HEK293T (cell line): ENCODE measurements at regions not wholly inside any gene's neighbourhood (a gene's known extent, or its start where the extent isn't known, plus 50 kb on each side); places are given as distances from the start of the nearest gene placed in this dataset.

Experiments
- CTCF ChIA-PET: fragments of 350-600 bp; formaldehyde crosslinking; extraction: SDS; loops from one replicate; lab custom pipeline; 2021; ENCODE audit warnings: antibody characterized with exemption, inconsistent platforms; lab: Yijun Ruan, JAX
- POLR2A ChIA-PET: fragments of 350-600 bp; formaldehyde crosslinking; extraction: SDS; loops from one replicate; lab custom pipeline; 2020; ENCODE audit warnings: antibody characterized with exemption, inconsistent platforms; lab: Yijun Ruan, JAX
- DNase-seq: peaks from one replicate; pipeline ENCODE4 v3.0.0; 2012; ENCODE audit warnings: mixed read lengths; ENCODE audit errors: extremely low spot score
- ARNT ChIP-seq: fragments of 450-650 bp; IDR thresholded peaks from 2 replicates; pipeline ENCODE4 v1.6.1; 2017; ENCODE audit warnings: mild to moderate bottlenecking
- BHLHE40 ChIP-seq: fragments of 450-650 bp; IDR thresholded peaks from 2 replicates; pipeline ENCODE4 v1.6.1; 2016; ENCODE audit warnings: mild to moderate bottlenecking, moderate library complexity, borderline replicate concordance
- CTBP1 ChIP-seq: fragments of 450-650 bp; IDR thresholded peaks from 2 replicates; pipeline ENCODE4 v1.6.1; 2016; ENCODE audit warnings: borderline replicate concordance
- ELF4 ChIP-seq: fragments of 450-650 bp; IDR thresholded peaks from 2 replicates; pipeline ENCODE4 v1.6.1; 2017; ENCODE audit warnings: antibody characterized with exemption
- FOXA1 ChIP-seq: fragments of 450-650 bp; IDR thresholded peaks from 2 replicates; pipeline ENCODE4 v1.6.1; 2016; ENCODE audit warnings: mild to moderate bottlenecking
- FOXK2 ChIP-seq: fragments of 450-650 bp; IDR thresholded peaks from 2 replicates; pipeline ENCODE4 v1.6.1; 2016; ENCODE audit warnings: mild to moderate bottlenecking
- FOXM1 ChIP-seq: fragments of 450-650 bp; IDR thresholded peaks from 2 replicates; pipeline ENCODE4 v1.6.1; 2017; ENCODE audit warnings: mild to moderate bottlenecking, borderline replicate concordance
- HDGF ChIP-seq: fragments of 450-650 bp; IDR thresholded peaks from 2 replicates; pipeline ENCODE4 v1.6.1; 2017; ENCODE audit warnings: antibody characterized with exemption, borderline replicate concordance
- L3MBTL2 ChIP-seq: fragments of 450-650 bp; conservative IDR thresholded peaks from 2 replicates; pipeline ENCODE4 v1.6.1; 2016; ENCODE audit warnings: mild to moderate bottlenecking
- LEF1 ChIP-seq: fragments of 450-650 bp; IDR thresholded peaks from 2 replicates; pipeline ENCODE4 v1.6.1; 2017; ENCODE audit warnings: mild to moderate bottlenecking, borderline replicate concordance
- NFRKB ChIP-seq: fragments of 450-650 bp; IDR thresholded peaks from 2 replicates; pipeline ENCODE4 v1.6.1; 2016; ENCODE audit warnings: mild to moderate bottlenecking, moderate library complexity
- SP1 ChIP-seq: fragments of 450-650 bp; IDR thresholded peaks from 2 replicates; pipeline ENCODE4 v1.6.1; 2017
- SUZ12 ChIP-seq: fragments of 450-650 bp; IDR thresholded peaks from 2 replicates; pipeline ENCODE4 v1.6.1; 2016; ENCODE audit warnings: mild to moderate bottlenecking
- TARDBP ChIP-seq: fragments of 450-650 bp; IDR thresholded peaks from 2 replicates; pipeline ENCODE4 v1.6.1; 2016
- ZNF384 ChIP-seq: fragments of 450-650 bp; IDR thresholded peaks from 2 replicates; pipeline ENCODE4 v1.6.1; 2016
- TF ChIP-seq, protein P1 (sequence below): fragments of 450-650 bp; IDR thresholded peaks from 2 replicates; pipeline ENCODE4 v1.6.1; 2016

GRCh38 chr6:169880516-169880915, 129.1 kb downstream of the ERMARD start:
- TF ChIP-seq ZNF384 = no peak
- TF ChIP-seq, protein P1, sequence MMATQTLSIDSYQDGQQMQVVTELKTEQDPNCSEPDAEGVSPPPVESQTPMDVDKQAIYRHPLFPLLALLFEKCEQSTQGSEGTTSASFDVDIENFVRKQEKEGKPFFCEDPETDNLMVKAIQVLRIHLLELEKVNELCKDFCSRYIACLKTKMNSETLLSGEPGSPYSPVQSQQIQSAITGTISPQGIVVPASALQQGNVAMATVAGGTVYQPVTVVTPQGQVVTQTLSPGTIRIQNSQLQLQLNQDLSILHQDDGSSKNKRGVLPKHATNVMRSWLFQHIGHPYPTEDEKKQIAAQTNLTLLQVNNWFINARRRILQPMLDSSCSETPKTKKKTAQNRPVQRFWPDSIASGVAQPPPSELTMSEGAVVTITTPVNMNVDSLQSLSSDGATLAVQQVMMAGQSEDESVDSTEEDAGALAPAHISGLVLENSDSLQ = no peak
- TF ChIP-seq FOXA1 = no peak
- no peak for TF ChIP-seq BHLHE40
- TF ChIP-seq FOXK2 = no peak
- no peak for TF ChIP-seq L3MBTL2
- no peak for TF ChIP-seq LEF1
- TF ChIP-seq NFRKB = no peak
- TF ChIP-seq CTBP1 = no peak
- TF ChIP-seq FOXM1 = no peak
- TF ChIP-seq ARNT = no peak
- TF ChIP-seq SUZ12 = no peak
- TF ChIP-seq SP1 = no peak
- TF ChIP-seq TARDBP = no peak
- TF ChIP-seq ELF4 = no peak
- TF ChIP-seq HDGF = no peak
- CTCF ChIA-PET = no interaction called here
- POLR2A ChIA-PET = no interaction called here
- no peak for DNase-seq

DNA sequence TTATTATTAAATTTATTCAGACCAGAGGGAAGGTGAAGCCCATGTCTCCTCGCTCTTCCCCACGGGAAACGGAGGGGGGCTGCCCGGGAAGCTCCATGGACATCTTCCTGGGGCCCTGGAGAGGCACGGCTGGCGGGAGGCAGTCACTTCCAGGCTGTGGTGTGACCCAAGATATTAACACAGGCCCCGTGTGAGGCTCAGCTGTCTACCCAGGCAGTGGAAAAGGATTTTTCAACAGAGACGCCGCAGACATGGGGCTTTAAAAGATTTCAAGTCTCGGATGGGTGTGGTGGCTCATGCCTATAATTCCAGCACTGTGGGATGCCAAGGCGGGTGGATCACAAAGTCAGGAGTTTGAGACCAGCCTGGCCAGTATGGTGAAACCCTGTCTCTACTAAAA, 117.9 kb downstream of the ERMARD start:
- POLR2A ChIA-PET = no interaction called here

GRCh38 chr6:169868458-169868857, 117.0 kb downstream of the ERMARD start:
- CTCF ChIA-PET = no interaction called here
- TF ChIP-seq, protein P1 = no peak
- TF ChIP-seq FOXM1 (no peak), L3MBTL2 (no peak), NFRKB (no peak), HDGF (no peak), SP1 (no peak), BHLHE40 (no peak), TARDBP (no peak), SUZ12 (no peak), ARNT (no peak), ELF4 (no peak), ZNF384 (no peak), FOXK2 (no peak)
- DNase-seq = peak; percentile 5
- POLR2A ChIA-PET = no interaction called here

More for the DNA sequence above, 117.9 kb downstream of the ERMARD start:
- DNase-seq = no peak
- CTCF ChIA-PET = interaction anchor here (0.7 kb wide), 1 partner anchor 398 kb away, joined by 3 read pairs; no protein-coding TSS in a partner anchor
- no peak for TF ChIP-seq NFRKB
- TF ChIP-seq BHLHE40 = no peak
- no peak for TF ChIP-seq FOXK2
- TF ChIP-seq TARDBP = no peak
- TF ChIP-seq ELF4 = no peak
- no peak for TF ChIP-seq CTBP1
- no peak for TF ChIP-seq L3MBTL2
- no peak for TF ChIP-seq FOXA1

GRCh38 chr6:169867751-169868191, 116.3 kb downstream of the ERMARD start:
- no peak for DNase-seq
- ChIA-PET CTCF (no interaction called here), POLR2A (no interaction called here)
- no peak for TF ChIP-seq LEF1
- no peak for TF ChIP-seq SP1
- TF ChIP-seq SUZ12 = no peak
- TF ChIP-seq FOXM1 = no peak
- TF ChIP-seq L3MBTL2 = no peak
- TF ChIP-seq FOXK2 = no peak
- TF ChIP-seq CTBP1 = no peak
- TF ChIP-seq, protein P1 = no peak
- no peak for TF ChIP-seq TARDBP
- TF ChIP-seq NFRKB = no peak

GRCh38 chr6:169866668-169867521, 115.5 kb downstream of the ERMARD start:
- no peak for DNase-seq
- CTCF ChIA-PET = interaction anchor here (0.6 kb wide), 1 partner anchor 586 kb away, joined by 3 read pairs; no protein-coding TSS in a partner anchor
- TF ChIP-seq FOXM1 (no peak), ELF4 (no peak), LEF1 (no peak), SP1 (no peak), FOXA1 (no peak), HDGF (no peak), CTBP1 (no peak), ARNT (no peak), BHLHE40 (no peak), ZNF384 (no peak), L3MBTL2 (no peak), FOXK2 (no peak), SUZ12 (no peak), TARDBP (no peak), NFRKB (no peak)
- TF ChIP-seq, protein P1 = no peak
- POLR2A ChIA-PET = no interaction called here
